Prostate gland (tissue), 2 donors: ENCODE measurements at regions not wholly inside any gene's neighbourhood (a gene's known extent, or its start where the extent isn't known, plus 50 kb on each side); places are given as distances from the start of the nearest gene placed in this dataset.

Experiments used
- CTCF ChIP-seq, 4 experiments: fragments of 200-600 bp in 2 of 4; fragments of 450-650 bp in 2 of 4; sonication (generic) in 2 of 4; IDR thresholded peaks; 1 replicate in 3 of 4; 2 replicates in 1 of 4; pipeline ENCODE4 v1.5.1; 2016 to 2019; ENCODE audit warnings: antibody characterized with exemption in 4 of 4, mild to moderate bottlenecking in 2 of 4, moderate library complexity in 2 of 4
- POLR2A ChIP-seq: fragments of 450-650 bp; IDR thresholded peaks from one replicate; pipeline ENCODE4 v1.6.1; 2016; ENCODE audit warnings: antibody characterized with exemption, mild to moderate bottlenecking

- TF ChIP-seq POLR2A (no peak), CTCF (IDR thresholded peaks at IDR 0.05) (no peak)
Observed at GRCh38 chr13:104817271-104817670, 1718.2 kb downstream of the EFNB2 start.
